HG03521 (cell line): ENCODE measurements at regions not wholly inside any gene's neighbourhood (a gene's known extent, or its start where the extent isn't known, plus 50 kb on each side); places are given as distances from the start of the nearest gene placed in this dataset.

Source experiments
- ATAC-seq: cut with Tn5 transposase; IDR thresholded peaks from one replicate; pipeline ENCODE4 v1.9.1; 2021; ENCODE audit warnings: mild to moderate bottlenecking, moderate library complexity; ENCODE audit not compliant: unreplicated experiment

DNA sequence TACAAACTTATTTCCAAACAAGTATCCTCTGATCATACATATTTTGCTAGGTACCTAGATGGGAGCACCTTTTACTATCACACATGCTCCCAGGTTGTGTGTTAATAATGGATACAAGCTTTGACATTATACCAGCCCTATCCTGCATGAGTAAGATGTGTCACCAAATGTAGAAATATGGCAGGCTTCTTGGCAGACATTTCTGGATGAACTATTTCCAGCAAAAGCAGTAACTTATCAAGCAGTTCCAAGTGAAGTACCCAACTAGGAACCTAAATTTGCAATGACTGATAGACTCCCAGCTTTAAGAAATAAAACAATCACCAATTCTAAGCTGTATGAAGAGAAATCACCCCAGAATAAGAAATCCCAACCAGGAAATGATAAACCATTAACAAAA, 103.7 kb upstream of the TMEM72 start:
- ATAC-seq = no peak

DNA sequence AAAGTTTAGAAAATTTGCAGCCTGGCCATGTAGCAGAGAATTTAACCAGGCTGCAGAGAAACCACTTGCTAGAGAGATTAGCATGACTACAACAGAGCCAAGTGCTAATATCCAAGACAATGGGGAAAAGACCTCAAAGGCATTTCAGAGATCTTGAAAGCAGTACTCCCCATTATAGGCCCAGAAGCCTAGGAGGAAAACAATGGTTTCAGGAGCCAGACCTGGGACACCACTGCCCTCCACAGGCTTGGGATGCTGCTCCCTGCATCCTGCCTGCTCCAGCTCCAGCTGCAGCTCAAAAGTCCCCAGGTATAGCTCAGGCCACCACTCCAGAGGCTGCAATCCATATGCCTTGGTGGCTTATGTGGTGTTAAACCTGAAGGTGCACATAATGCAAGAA, 101.5 kb upstream of the TMEM72 start:
- ATAC-seq = no peak

DNA sequence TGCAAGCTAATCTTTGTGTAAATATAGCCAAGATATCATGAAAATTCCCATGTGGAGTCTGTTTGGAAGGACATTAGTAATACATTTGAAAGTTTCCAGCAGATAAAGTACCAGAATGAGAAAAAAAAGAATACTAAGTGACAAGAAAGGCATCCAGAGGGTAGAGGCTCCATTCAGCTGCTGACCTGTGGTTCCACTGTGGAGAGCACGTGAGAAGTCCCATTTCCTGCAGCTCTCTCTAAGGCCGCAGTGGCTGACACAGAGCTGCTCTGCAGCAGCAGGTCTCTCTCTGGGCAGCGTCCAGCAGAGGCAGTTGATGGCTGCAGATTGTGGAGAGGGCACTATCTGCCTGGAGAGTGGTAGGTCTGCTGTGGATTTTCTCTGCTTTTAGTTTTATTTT, 100.1 kb upstream of the TMEM72 start:
- ATAC-seq = no peak

DNA sequence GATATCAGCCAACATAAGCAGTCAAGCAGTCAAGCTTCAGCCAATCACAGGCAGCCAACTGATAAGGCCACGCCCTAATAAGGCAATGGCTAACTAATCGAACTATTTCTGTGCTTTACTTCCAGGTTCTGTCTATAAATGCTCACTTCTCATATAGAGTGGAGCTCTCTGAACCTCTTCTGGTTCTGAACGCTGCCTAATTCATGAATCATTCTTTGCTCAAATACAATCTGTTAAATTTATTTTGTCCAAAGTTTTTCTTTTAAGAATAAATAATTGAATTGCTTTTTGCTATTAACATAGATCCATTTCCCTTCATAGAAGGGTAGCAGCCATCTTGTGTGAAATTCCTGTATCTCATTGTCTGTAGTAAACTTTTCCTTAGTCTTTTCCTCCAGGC, 97.9 kb upstream of the TMEM72 start:
- no peak for ATAC-seq

DNA sequence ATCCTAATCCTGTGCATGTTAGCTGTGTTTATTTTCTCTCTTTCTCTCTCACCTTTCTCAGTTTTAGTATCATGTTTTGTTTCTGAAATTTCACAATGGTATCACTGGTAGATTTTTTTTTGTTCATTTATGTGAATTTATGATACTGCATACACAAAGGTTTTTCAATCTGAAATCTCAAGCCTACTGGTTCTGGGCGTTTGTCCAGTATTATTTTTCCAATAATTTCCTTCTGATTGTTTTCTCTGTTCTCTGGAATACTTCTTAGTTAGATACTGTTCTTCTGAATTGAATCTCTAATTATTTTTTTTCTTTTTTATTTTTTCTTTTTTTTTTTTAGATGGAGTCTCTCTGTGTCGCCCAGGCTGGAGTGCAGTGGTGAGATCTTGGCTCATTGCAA, 96.2 kb upstream of the TMEM72 start:
- ATAC-seq = no peak

DNA sequence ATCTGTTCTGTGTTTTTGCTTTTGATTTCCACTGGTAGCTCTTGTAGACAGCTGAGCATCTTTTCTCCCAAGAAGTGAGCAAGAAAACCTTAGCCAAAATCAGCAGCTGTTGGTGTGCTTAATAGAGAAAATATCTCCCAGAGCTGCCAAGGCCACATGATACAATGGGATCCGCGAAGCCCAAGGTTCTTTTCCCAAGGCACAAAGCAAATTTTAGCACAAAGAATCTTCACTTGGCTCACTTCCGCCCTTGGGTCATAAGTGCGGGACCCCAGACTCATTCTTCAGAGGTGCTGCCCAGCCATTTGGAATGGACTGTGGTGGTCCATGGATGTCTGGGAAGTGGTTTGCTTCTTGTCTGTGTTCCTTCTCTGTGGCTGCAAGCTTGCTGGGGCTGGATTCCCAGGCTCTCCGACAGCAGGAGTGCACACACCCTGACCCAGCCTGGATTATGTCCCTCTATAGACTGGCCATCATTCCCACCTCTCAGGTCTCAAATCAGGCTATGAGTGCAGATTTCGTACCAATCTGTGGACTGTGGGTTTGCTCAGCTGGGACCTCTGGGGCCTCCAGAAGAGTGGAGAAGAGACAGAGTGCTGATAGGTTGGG, 93.0 kb upstream of the TMEM72 start:
- no peak for ATAC-seq

DNA sequence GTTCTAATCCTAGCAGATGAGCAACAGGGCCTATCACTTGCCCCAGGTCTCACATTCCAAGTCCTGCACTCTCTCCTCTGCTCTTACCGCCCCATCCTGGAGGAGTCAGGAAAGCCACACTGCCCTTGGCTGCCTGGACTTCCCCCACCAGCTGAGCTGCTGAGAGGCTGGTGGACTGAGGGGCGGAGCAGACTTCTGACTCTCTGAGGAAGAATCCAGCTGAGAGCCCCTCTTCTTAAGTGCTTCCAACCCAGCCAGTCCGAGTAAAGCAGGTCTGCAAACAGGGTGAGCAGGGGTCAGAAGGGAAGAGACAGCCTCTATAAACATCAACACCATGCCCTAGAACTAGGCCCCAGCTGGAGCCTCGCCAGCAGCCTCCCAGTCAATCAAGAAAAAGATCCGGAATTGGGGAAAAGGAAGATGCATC, 92.4 kb upstream of the TMEM72 start:
- no peak for ATAC-seq

DNA sequence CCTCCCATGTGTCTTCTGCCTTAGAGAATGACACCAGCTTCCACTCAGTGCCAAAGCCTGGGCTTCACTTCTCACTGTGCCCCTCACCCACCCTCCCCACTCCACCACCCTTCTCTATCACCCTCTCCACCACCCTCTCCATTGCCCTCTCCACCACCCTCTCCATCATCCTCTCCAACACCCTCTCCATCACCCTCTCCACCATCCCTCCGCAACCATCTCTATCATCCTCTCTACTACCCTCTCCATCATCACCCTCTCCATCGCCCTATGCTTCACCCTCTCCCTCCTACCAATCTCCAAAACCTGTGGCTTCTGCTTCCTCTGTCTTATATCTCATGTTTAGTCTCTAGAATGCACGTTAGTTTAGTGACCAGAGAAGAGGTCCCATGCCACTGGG, 91.0 kb upstream of the TMEM72 start:
- no peak for ATAC-seq

DNA sequence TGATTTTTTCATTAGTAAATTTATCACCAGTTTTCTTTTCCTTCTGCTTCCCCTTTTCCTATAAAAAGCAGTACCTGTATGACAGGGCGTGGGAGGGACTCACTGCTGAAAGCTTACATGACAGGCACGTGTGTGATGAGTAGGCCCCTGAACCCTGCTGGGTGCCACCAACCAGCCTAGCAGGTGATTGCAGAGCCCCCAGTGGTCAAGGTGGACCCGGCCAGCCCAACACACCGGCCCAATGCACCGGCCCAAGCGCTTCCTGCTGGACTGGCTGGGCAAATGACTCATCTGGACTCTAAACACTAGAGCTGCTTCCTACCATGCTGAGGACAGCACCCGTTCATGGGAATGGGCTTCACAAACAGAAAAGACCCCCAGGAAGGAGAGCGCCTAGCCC, 89.8 kb upstream of the TMEM72 start:
- ATAC-seq = no peak

DNA sequence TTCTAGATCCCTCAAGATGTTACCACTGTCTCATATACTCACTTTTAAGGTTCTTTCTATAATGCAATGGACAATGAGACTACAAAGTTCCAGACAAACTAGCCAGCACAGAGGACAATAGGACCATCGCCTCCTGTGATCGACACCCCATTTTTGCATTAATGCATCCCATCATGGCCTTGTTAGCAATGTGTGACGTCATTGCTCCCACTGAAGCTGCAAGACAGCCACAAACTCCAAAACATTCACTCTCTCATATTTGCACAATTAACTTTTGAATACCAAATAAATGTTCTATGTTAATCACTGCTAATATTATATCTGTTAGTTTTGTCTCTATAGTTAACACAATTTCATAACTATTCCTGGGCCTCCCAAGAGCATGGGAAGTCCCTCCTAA, 88.8 kb upstream of the TMEM72 start:
- no peak for ATAC-seq

DNA sequence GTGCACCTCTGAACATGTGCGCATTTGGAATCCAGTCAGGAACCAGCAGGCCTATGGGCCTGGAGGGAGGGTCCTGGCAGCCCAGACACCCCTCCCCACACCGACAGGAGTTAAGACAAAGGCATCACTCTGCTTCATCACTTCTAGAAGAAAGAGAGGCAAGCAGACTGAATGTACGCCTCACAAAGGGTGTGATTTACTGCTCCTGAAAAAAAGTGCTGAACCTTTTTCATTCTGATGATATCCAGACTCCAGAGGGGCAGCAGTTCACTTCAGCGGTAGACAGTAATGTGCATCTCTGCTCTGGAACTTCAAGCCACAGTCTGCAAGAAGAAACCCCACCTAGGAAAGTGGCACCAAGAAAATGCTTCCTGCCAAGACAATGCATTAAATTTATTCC, 88.2 kb upstream of the TMEM72 start:
- no peak for ATAC-seq

DNA sequence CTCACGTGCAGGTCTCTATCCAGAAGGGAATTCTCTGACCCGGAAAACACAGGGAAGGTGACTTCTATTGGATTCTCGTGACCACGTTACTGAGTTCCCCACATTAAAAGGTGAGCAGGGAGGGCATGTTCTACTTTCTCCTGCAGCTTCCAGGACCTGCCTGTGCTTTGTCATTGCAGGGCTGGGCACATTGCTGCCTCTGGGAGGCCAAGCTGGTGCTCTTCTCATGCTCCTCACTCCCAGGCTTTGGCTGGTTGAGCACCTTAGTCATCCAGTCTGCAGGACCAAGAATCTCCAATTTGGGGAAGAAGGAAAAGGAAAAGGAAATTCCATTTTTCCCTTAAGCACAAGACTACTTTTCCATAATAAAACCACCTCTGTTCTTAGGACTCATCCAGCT, 86.5 kb upstream of the TMEM72 start:
- ATAC-seq = no peak

DNA sequence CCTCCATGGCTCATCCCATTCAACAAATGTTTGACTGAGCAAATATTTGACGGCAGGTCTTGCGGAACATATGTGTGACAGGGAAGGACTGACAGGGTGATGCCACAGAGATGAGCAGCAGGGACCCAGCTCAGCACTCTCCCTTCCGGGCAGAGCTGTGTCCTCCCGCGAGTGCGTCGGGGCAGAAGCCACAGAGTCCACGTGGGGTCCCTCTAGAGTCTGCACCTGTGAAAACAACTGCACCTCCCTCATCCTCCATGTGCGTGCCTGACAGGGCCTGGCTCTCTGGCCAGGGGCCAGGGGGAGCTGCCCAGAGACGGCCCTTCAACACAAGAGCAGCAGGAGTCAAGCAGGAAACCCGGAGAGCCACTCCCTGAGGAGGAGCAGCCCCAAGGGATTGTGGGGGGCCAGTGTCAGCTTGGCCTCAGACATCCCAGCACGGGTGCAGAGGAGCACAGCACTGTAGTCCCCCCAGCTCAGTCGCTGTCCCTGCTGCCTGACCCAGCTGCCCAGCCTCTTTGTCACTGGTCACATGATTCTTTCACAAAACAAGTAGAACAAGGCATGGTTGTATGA, 83.6 kb upstream of the TMEM72 start:
- ATAC-seq = no peak

DNA sequence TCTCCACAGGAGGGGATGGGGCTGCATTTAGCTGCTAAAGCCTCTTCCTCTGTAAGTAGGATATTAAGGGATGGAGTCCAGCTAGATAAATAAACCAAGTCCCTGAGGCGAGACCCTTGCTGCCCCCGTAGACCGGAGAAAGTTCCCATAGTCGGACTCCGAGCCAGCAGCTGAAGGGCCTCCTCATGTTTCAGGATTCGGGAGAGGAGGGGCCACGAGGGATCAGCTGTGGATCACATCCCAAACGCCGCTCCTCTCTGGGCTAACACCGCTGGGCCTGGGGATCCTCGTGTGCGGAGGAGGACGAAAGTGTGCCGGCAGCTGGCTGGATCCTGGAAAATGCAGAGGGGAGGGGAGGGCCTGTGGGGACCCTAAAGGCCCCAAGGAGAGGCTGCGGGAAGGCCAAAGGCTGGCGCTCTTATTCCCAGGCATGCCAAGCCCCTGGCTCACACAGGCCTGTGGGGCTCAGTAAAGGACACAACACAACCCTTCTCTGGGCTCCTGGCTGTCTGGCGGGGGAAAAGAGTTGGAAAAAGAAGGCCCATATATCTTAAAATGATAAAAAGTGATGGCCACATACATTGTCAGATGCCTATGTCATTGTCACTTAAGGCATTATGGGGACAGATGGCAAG, 82.5 kb upstream of the TMEM72 start:
- no peak for ATAC-seq

DNA sequence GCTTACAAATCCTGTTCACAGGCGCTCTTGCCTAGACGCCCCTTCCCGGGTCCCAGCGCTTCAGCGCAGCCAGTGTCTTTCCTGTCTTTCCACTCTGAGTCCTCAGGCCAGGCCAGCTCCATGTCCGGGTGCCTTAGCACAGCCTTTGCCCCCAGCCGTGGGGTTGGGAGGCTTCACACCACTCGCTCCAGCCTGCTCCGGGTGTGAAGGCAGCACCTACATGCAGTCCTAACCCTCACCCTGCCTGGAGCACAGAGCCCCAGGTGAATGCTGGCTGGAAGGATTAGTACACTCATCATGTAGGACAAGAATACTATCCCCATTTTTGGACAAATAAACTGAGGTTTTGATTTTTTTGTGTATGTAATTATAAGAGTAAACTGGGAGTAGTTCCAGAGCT, 81.7 kb upstream of the TMEM72 start:
- no peak for ATAC-seq

DNA sequence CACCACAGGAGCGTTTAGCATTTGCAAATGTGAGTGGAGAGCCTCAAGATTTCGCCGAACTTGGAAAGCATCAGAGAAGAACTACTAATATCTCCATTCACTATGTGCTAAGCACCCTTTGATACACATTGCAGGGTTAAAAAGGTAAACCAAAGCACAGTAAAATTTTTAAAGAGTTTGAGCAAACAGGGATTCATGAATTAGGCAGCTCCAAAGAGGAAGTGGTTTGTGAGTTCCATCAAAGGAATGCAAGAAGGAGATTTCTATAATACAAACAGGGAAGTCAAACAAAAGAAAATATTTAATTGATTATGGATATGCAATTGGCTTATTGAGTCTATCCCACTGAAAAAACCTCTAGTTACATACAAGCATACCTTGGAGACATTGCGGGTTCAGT, 81.1 kb upstream of the TMEM72 start:
- ATAC-seq = no peak

DNA sequence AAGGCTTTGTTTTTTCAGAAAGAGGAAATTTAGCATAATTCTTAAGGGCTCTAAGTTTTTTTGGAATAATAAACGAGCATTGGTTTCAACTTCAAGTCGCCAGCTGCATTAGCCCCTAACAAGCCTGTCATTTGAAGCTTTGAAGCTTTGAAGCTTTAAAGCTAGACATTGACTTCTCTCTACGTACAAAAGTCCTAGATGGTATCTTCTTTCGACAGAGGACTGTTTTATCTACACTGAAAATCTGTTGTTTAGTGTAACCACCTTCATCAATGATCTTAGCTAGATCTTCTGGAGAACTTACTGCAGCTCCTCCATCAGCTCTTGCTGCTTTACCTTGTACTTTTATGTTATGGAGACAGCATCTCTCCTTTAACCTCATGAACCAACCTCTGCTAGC, 79.6 kb upstream of the TMEM72 start:
- no peak for ATAC-seq

DNA sequence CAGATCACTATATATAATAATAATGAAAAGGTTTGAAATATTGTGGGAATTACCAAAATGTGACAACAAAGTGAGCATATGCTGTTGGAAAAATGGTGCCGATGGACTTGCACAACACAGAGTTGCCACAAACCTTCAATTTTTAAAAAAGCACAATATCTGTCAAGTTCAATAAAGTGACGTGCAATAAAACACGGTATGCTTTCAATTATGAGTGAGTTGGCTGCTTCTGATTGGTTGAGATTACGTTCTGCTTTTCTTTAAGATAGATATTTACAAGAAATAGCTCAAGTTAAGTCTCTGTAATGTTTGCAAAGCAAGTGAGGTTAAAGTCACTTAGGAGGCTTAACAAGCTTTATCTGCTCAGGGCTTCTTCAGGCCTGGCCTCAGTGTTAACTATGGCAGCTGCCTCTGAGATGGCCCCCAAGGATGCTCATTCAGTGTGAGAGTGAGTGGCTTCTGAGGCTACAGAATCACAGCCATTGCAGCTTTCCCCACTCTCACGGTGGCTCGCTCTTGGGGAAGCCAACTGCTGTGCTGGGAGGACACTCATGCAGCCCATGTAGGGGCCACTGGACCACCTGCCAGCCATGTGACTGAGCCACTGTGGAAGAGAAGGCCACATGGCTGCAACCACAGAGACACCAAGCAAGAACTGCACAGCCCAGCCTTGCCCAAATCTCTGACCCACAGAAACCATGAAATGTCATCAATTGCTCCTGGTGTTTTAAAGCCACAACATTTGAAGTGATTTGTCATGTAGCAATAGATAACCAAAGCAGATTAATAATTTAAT, 78.3 kb upstream of the TMEM72 start:
- ATAC-seq = no peak

DNA sequence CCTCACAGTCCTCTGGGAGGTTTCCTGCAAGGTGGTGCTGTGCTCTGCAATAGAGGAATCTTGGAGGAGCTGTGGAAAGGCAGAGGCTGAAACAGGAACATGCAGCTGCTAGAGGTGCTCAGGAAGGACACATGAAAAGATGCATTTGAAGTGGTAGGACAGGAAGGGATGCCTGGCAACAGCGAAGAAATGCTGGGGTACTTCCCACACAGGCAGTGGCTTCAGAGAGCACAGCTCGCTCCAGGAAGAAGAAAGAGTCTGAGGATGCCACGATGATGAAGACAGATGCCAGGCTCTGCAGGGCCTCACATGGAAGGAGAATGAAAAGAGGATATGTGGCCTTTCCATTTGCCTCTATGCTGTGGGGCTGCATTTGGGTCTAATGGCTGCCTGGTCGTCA, 77.0 kb upstream of the TMEM72 start:
- no peak for ATAC-seq

DNA sequence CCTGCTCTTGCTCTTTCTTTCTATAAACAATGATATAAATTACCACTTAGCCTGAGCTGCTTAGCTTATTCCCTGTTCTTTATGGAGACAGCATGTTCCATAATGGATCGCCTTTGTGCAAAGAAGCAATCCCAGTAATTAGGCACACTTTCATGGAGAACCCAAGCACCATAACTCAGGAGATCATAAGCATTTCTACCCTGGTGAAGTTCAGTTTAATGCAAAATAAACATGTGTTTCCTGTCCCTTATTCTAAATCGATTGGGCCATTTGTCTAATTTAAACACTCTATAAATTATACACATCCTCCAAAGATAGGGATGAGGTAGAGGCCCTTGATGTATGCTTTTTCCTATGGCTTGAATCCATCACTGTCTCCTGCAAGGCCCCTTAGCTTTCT, 75.8 kb upstream of the TMEM72 start:
- no peak for ATAC-seq

DNA sequence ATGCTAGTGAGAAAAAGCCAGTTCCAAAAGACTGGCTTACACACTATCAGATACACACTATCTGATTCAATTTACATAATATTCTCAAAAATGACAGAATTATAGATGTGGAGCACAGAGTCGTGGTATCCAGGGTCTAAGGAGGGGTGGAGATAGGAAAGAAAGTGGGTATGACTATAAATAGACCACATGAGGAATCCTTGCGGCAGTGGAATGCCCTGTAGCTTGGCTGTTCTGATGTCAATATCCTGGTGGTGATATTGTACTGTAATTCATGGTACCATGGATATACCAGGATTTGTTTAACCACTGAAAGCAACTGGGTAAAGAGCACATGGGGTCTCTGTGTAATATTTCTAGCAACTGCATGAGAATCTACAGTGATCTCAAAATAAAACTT, 67.7 kb upstream of the TMEM72 start:
- no peak for ATAC-seq
